ENCODE measurements at regions not wholly inside any gene's neighbourhood (a gene's known extent, or its start where the extent isn't known, plus 50 kb on each side); places are given as distances from the start of the nearest gene placed in this dataset.

GRCh38 chr13:22738357-22738756 lies 442.4 kb upstream of the SGCG start:
- TF ChIP-seq CTCF (IDR thresholded peaks at IDR 0.05 in 2 of 3, conservative IDR thresholded peaks at IDR 0.05 in 1 of 3; ENCODE audit: borderline replicate concordance in 1 of 3, insufficient read depth in 1 of 3, low read depth in 2 of 3, low read length in 2 of 3) (no peak), CEBPB (IDR thresholded peaks at IDR 0.05; ENCODE audit: low read depth) (no peak), POLR2A (IDR thresholded peaks at IDR 0.05; ENCODE audit: borderline replicate concordance, extremely low read depth, insufficient read depth, insufficient read length) (no peak), RAD21 (IDR thresholded peaks at IDR 0.05; ENCODE audit: low read depth) (no peak), EZH2 (IDR thresholded peaks at IDR 0.05) (no peak), POLR2AphosphoS5 (IDR thresholded peaks at IDR 0.05; ENCODE audit: low read depth, low read length) (no peak), MAX (IDR thresholded peaks at IDR 0.05) (no peak), REST (IDR thresholded peaks at IDR 0.05; ENCODE audit: low read depth) (no peak)

Measured in HCT116 (cell line).